ENCODE measurements at regions not wholly inside any gene's neighbourhood (a gene's known extent, or its start where the extent isn't known, plus 50 kb on each side); places are given as distances from the start of the nearest gene placed in this dataset.
"Not testable (repeated sequence)": the region's sequence is repeated elsewhere in the genome, so short reads cannot be mapped to it uniquely, and the experiment has no call there.

DNA sequence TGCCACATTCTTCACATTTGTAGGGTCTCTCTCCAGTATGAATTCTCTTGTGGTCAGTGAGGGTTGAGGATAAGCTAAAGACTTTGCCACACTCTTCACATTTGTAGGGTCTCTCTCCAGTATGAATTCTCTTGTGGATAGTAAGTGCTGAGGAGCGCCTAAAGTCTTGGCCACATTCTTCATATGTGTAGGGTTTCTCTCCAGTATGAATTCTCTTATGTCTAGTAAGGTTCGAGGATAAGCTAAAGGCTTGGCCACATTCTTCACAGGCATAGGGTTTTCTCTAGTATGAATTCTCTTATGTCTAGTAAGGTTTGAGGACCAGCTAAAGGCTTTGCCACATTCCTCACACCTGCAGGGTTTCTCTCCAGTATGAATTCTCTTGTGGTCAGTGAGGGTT is 706.9 kb upstream of the ZNF722 start:
- H3K4me3 Mint-ChIP-seq; ATAC-seq; DNase-seq (ENCODE audit: low spot score in 2 of 2); H3K27ac Mint-ChIP-seq; H3K36me3 Mint-ChIP-seq; H3K4me1 Mint-ChIP-seq; H3K9me3 Mint-ChIP-seq: not testable (repeated sequence)

DNA sequence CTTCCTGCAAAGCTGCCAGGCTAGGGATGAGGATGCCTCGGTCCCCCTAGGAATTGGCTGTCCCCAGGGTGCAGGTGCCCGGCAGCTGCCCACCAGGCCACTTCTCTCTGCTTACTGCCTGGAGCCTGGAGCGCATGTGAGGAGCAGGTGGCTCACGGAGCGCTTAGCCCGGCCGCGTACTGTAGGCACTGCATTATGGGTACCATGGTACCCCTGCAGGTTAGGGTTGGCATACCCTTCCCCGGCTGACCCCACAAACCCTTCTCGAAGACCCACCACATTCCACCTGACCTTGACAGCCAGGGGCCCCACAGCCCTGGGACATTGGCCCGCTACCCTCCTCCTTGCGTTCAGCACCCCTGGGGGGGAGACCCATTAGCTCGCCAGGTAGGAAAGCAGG is 681.1 kb upstream of the ZNF722 start:
- peak; percentile 47 for ATAC-seq
- not testable (repeated sequence) for H3K9me3 Mint-ChIP-seq; H3K4me3 Mint-ChIP-seq; H3K36me3 Mint-ChIP-seq; H3K4me1 Mint-ChIP-seq; DNase-seq (ENCODE audit: low spot score in 2 of 2); H3K27ac Mint-ChIP-seq

- H3K9me3 Mint-ChIP-seq; H3K27ac Mint-ChIP-seq; H3K4me3 Mint-ChIP-seq; H3K4me1 Mint-ChIP-seq; DNase-seq (ENCODE audit: low spot score in 2 of 2); H3K36me3 Mint-ChIP-seq; ATAC-seq: not testable (repeated sequence)
Observed at GRCh38 chr7:63348755-63349408, 649.8 kb upstream of the ZNF722 start.

DNA sequence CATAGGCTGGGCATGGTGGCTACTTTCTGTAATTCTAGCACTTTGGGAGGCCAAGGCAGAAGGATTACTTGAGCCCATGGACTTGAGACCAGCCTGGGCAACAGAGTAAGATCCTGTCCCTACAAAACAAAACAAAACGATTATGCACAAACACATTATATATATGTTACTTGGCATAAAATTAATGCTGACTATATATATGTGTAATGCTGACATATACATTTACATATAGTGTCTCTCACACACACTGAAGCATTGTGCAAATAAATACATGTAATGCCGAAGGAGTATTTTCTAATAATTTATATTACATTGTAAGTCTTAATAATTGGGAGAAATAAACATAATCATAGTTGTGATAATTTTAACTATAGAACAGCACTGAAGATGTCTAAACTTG is 621.8 kb upstream of the ZNF722 start:
- Mint-ChIP-seq H3K4me1 (no peaks in the 10 kb centered on the region), H3K9me3 (peaks cover 6% of the 10 kb centered on the region), H3K36me3 (no peaks in the 10 kb centered on the region), H3K27ac (no peak overlapping the region), H3K4me3 (no peak overlapping the region)
- no peak for ATAC-seq
- no peak for DNase-seq (ENCODE audit: low spot score in 2 of 2)

- H3K4me3 Mint-ChIP-seq, H3K27ac Mint-ChIP-seq: not testable (repeated sequence)
Observed at GRCh38 chr7:63394139-63394538, 604.5 kb upstream of the ZNF722 start.

GRCh38 chr7:63407881-63408280 is 590.8 kb upstream of the ZNF722 start:
- H3K36me3 Mint-ChIP-seq; H3K27ac Mint-ChIP-seq; ATAC-seq; H3K9me3 Mint-ChIP-seq; H3K4me3 Mint-ChIP-seq; DNase-seq (ENCODE audit: low spot score in 2 of 2); H3K4me1 Mint-ChIP-seq: not testable (repeated sequence)

More at GRCh38 chr7:63394139-63394538, 604.5 kb upstream of the ZNF722 start:
- not testable (repeated sequence) for ATAC-seq; H3K36me3 Mint-ChIP-seq; H3K9me3 Mint-ChIP-seq; DNase-seq (ENCODE audit: low spot score in 2 of 2); H3K4me1 Mint-ChIP-seq
